Stimulated activated CD8-positive, alpha-beta memory T cell treated with anti-CD3 and anti-CD28 coated beads, Interleukin-2, amount 100 ng/mL, for 48 hours (primary cell): ENCODE measurements at regions not wholly inside any gene's neighbourhood (a gene's known extent, or its start where the extent isn't known, plus 50 kb on each side); places are given as distances from the start of the nearest gene placed in this dataset.

Experiments used
- DNase-seq, 2 donors: peaks; one replicate each; pipeline ENCODE4 v3.0.0-alpha.2; 2020; ENCODE audit warnings: low read depth in 2 of 2

DNA sequence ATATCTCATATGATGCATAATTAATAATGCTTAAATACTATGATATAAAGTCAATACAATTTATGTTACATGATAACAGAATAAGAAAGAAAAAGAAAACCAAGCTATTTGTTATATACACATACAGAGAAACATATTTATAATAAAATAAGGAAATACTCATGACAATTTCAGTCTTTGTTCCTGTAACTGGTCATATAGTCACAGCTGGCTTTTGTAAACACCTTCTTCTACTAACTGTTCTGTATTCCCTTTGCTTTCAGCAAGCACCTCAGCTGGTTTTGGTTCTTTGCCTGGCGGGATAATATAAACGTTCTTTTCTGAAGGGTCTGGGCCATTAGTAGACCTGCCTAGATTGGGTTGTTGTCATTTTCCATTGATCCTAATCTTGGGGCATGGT lies 158.5 kb downstream of the COPS8 start:
- no peak for DNase-seq

DNA sequence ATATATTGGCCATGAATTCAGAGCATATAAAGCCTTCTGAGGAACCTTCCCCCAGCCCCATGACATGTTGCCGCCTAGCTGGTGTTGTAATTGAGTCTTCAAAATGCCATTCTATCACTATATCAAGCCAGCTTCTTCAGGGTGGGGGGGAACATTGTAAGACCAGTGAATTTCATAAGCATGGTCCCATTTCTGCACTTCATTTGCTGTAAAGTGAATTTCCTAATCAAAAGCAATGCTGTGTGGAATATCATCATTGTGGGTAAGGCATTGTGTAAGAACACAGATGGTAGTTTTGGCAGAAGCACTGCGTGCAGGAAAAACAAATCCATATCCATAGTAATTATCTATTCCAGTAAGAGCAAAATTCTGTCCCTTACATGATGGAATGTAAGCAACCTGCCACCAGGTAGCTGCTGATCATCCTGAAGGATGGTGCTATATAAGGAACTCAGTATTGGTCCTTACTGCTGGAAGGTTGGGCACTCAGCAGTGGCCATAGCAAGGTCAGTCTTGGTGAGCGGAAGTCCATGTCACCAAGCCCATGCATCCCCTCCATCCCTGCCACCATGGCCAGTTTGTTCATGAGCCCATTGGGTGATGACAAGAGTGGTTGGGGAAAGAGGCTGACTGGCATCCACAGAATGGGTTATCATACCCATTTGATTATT lies 159.4 kb downstream of the COPS8 start:
- DNase-seq = no peak

DNA sequence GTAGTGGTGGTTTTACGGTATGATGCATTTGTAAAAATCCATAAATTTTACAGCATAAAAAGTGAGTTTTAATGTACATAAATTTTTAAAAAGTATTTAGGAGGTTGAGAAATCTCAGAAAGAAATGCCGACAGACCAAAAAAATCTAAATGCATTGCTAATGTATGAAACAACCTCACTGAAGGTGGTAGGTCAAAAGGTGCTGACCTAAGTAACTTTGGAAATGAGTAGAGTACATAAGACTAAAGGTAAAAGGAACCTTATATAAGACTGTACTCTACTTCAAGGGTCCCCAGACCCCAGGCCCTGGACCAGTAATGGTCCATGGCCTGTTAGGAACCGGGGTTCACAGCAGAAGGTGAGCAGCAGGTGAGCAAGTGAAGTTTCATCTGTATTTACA lies 163.4 kb downstream of the COL6A3 start:
- DNase-seq = no peak

- no peak for DNase-seq
Measured at GRCh38 chr2:237251986-237252385, 162.0 kb downstream of the COL6A3 start.

GRCh38 chr2:237253046-237253702 lies 160.8 kb downstream of the COL6A3 start:
- no peak for DNase-seq

- no peak for DNase-seq
Measured at GRCh38 chr2:237254369-237254861, 159.5 kb downstream of the COL6A3 start.

- DNase-seq = no peak
Measured at GRCh38 chr2:237254911-237255578, 158.9 kb downstream of the COL6A3 start.

- DNase-seq = no peak
Measured at GRCh38 chr2:237256887-237257286, 157.1 kb downstream of the COL6A3 start.

- DNase-seq = no peak
Measured at GRCh38 chr2:237257471-237257951, 156.5 kb downstream of the COL6A3 start.

DNA sequence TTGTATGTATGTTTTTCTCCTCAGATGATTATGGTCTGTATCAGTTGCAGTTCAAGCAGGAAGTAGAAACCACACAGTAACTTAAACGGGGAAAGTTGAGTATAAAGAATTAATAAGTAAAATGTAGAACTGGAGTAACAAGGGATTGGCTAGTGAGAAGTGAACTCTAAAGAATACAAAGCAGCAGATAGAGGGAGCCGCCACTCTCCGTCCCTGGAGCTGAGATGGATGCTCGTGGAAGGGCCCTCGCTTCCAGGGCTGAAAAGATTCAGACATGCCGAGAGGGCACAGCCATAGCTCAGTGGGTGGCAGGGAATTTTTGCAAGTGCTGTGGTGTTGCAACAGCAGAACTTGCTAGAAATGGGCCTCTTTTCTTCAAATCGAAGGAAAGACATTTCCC lies 155.8 kb downstream of the COL6A3 start:
- DNase-seq = no peak

DNA sequence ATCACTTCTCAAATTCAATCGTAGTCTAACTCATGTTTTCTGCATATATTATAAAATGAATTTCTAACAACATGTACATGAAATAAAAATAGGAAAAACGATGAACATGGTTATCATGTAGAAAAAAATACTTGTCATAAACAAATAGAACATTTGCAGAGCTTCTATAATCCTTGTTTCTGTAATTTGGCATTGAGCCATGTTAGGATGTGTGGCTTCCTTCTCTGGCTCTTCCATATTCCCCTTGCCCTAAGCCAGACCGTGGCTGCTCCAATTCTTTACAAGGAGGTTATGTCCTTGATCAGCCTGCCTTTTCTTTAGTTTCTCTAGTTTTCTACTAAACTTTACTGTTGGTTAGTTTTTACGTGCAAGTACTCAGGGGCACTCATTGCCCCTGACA lies 155.3 kb downstream of the COL6A3 start:
- DNase-seq = no peak

DNA sequence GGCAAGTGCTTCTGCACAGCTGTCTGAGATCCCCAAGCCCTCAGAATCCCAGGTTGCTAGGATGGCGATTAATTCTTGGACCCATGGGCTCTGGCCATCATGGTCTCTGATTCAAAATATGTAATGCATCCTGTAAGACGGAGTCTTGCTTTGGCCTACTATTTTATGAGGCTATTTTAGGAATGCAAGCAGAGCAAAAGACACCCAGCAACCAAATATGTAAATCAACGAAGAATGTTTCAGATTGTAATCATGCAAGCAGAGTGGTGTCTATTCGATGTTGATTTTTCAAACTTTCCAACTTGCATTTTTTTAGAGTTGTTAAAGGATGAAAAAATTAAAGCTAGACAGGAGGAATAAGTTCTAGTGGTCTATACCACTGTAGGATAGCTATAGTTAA lies 154.8 kb downstream of the COL6A3 start:
- no peak for DNase-seq

GRCh38 chr2:237260039-237260620 lies 153.8 kb downstream of the COL6A3 start:
- no peak for DNase-seq

DNA sequence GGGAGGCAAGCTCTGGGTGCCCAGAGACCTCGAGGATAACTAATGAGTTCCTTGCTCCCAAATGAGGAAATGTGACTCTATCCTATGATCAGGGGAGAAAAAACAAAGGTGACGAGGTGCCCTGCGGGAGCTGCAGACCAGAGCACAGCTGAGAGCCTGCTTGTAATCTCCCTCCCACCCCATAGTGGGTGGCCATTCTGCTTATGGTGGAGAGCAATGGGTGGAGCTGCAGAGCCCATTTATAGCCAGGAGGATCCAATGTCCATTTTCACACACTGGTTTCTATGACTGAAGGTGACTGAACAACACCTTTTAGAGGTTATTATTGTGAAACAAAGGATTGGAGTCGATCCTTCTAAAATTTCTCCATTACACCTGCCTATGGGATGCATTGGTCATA lies 153.3 kb downstream of the COL6A3 start:
- no peak for DNase-seq

DNA sequence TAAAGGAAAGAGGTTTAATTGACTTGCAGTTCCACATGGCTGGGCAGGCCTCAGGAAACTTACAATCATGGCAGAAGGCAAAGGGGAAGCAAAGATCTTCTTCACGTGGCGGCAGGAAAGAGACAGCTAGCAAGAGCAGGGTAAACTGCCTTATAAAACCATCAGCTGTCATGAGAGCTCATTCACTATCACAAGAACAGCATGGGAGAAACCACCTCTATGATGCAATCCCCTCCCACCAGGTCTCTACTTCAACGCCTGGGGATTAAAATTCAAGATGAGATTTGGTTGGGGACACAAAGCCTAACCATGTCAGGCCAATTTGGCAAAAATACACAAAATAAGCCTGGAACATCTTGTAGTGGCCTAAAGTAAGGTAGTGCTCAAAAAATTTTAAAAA lies 152.6 kb downstream of the COL6A3 start:
- DNase-seq = no peak

- DNase-seq = no peak
Measured at GRCh38 chr2:237262838-237263771, 150.9 kb downstream of the COL6A3 start.

DNA sequence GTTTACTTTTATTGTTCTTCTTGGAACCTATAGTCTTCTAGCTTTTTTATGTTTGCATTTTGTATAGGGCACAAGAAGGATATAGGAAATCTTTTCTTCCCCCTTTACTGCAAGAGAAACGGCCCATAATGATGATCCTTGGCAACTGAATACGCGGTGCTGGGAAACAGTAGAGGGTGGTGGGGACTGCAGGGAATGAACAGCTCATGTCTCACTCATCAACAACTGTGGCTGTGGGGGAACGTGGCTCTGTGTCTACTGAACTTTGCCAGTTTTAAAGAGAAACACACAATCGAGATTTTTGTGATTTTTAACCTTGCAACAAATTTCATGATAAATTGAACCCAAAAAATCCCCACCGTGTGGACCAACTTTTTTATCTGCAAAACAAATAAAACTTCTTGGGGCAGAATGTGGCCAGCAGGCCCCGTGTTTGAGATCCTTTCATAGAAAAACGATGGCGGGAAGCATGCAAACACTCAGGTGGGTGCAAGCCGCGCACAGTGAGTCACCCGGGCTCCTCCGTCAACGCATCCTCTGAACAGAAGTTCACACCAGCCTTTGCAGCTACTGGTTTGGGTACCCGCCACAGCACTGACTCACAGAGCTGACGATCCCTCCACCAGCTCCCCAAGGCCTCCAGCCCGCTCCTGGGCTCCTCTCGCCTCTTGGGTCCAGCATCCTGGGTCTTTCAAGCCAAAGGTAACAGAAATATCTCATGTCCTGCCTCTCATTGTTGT lies 149.3 kb downstream of the COL6A3 start:
- no peak for DNase-seq

GRCh38 chr2:237268004-237268708 lies 145.8 kb downstream of the COL6A3 start:
- DNase-seq = no peak

GRCh38 chr2:237269138-237269875 lies 144.7 kb downstream of the COL6A3 start:
- DNase-seq = no peak
